H1 (cell line): ENCODE measurements at regions not wholly inside any gene's neighbourhood (a gene's known extent, or its start where the extent isn't known, plus 50 kb on each side); places are given as distances from the start of the nearest gene placed in this dataset.

Source experiments
- ASH2L ChIP-seq: fragments of 200-600, 300-600 bp; sonication (generic); IDR thresholded peaks from one replicate; pipeline ENCODE4 v1.7.1; 2017; ENCODE audit warnings: low read length
- ATF2 ChIP-seq: IDR thresholded peaks from 2 replicates; pipeline ENCODE4 v1.6.1; 2012; ENCODE audit warnings: low read length, inconsistent platforms
- CTBP2 ChIP-seq: IDR thresholded peaks from 2 replicates; pipeline ENCODE4 v1.7.0; 2011; ENCODE audit warnings: borderline replicate concordance, mild to moderate bottlenecking, moderate library complexity, mixed read lengths, low read length; ENCODE audit not compliant: insufficient read depth, insufficient read length
- CTCF ChIP-seq, 3 experiments: IDR thresholded peaks; 1 replicate in 2 of 3; 2 replicates in 1 of 3; pipeline versions ENCODE4 v1.5.1 to v1.6.1; 2011; ENCODE audit warnings: low read length in 3 of 3, mild to moderate bottlenecking in 3 of 3, inconsistent platforms in 2 of 3, low read depth in 1 of 3, moderate library complexity in 1 of 3; ENCODE audit not compliant: insufficient read depth in 1 of 3; ENCODE audit errors: control extremely low read depth in 1 of 3
- GTF2F1 ChIP-seq: IDR thresholded peaks from 2 replicates; pipeline ENCODE4 v1.6.1; 2012; ENCODE audit warnings: low read depth, low read length, improper control_type of control experiment, borderline replicate concordance
- POLR2AphosphoS5 ChIP-seq: IDR thresholded peaks from 2 replicates; pipeline ENCODE4 v1.6.1; 2011; ENCODE audit warnings: low read depth, low read length
- SAP30 ChIP-seq: fragments of 300-600 bp; sonication (generic); IDR thresholded peaks from 2 replicates; pipeline ENCODE4 v1.7.1; 2012; ENCODE audit warnings: low read length, moderate library complexity, mild to moderate bottlenecking, inconsistent platforms; ENCODE audit not compliant: insufficient read depth, insufficient replicate concordance
- SIX5 ChIP-seq: IDR thresholded peaks from 2 replicates; pipeline ENCODE4 v1.6.1; 2011; ENCODE audit warnings: mild to moderate bottlenecking, low read depth, low read length

GRCh38 chr6:63415286-63415685 is 95.5 kb upstream of the LGSN start (continued):
- no peak for TF ChIP-seq CTCF (IDR thresholded peaks at IDR 0.05; ENCODE audit: control extremely low read depth in 1 of 3, insufficient read depth in 1 of 3, low read depth in 1 of 3, low read length in 3 of 3)
- TF ChIP-seq ASH2L = no peak
- TF ChIP-seq SAP30 = no peak
- no peak for TF ChIP-seq POLR2AphosphoS5
- TF ChIP-seq CTBP2 = no peak
- TF ChIP-seq GTF2F1 = no peak
- no peak for TF ChIP-seq ATF2
- TF ChIP-seq SIX5 = no peak
